Ishikawa (cell line): ENCODE measurements at regions not wholly inside any gene's neighbourhood (a gene's known extent, or its start where the extent isn't known, plus 50 kb on each side); places are given as distances from the start of the nearest gene placed in this dataset.

Experiments used
- CEBPB ChIP-seq: IDR thresholded peaks from 2 replicates; pipeline ENCODE4 v1.6.1; 2012
- EP300 ChIP-seq: IDR thresholded peaks from 2 replicates; pipeline ENCODE4 v1.6.1; 2012; ENCODE audit warnings: borderline replicate concordance
- FOXM1 ChIP-seq: IDR thresholded peaks from 2 replicates; pipeline ENCODE4 v1.6.1; 2012; ENCODE audit warnings: low read depth, borderline replicate concordance
- MAX ChIP-seq: IDR thresholded peaks from 2 replicates; pipeline ENCODE4 v1.6.1; 2012
- NFIC ChIP-seq: IDR thresholded peaks from 2 replicates; pipeline ENCODE4 v1.6.1; 2012
- RAD21 ChIP-seq: IDR thresholded peaks from 2 replicates; pipeline ENCODE4 v1.6.1; 2012; ENCODE audit warnings: low read depth
- TAF1 ChIP-seq: IDR thresholded peaks from 2 replicates; pipeline ENCODE4 v1.6.1; 2012; ENCODE audit warnings: low read depth, mild to moderate bottlenecking
- TCF12 ChIP-seq: IDR thresholded peaks from 2 replicates; pipeline ENCODE4 v1.6.1; 2012; ENCODE audit warnings: low read depth
- TEAD4 ChIP-seq: IDR thresholded peaks from 2 replicates; pipeline ENCODE4 v1.6.1; 2012
- YY1 ChIP-seq: IDR thresholded peaks from 2 replicates; pipeline ENCODE4 v1.6.1; 2012; ENCODE audit warnings: low read depth
- TF ChIP-seq, protein P1 (sequence below): IDR thresholded peaks from 2 replicates; pipeline ENCODE4 v1.6.1; 2012; ENCODE audit warnings: low read depth, mild to moderate bottlenecking

DNA sequence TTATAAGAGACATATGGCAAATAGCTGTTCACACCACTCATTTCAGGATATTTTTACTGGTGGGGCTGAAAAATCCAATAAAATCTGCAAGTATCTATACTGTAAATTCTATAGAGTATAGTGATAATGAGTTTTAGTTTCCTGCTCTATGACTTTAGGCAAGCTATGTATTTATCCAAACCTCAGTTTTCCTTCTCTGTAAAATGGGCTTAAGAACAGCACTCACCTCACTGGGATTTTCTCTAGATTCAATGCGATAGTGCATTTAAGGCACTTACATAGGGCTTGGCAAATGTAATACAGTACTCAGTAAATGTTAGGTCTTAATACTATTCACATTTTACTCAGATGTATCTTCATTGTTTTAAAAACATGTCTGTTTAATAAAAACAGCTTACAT lies 168.7 kb downstream of the ATG4C start:
- TF ChIP-seq CEBPB = no peak
- no peak for TF ChIP-seq EP300
- TF ChIP-seq MAX = no peak
- TF ChIP-seq, protein P1, sequence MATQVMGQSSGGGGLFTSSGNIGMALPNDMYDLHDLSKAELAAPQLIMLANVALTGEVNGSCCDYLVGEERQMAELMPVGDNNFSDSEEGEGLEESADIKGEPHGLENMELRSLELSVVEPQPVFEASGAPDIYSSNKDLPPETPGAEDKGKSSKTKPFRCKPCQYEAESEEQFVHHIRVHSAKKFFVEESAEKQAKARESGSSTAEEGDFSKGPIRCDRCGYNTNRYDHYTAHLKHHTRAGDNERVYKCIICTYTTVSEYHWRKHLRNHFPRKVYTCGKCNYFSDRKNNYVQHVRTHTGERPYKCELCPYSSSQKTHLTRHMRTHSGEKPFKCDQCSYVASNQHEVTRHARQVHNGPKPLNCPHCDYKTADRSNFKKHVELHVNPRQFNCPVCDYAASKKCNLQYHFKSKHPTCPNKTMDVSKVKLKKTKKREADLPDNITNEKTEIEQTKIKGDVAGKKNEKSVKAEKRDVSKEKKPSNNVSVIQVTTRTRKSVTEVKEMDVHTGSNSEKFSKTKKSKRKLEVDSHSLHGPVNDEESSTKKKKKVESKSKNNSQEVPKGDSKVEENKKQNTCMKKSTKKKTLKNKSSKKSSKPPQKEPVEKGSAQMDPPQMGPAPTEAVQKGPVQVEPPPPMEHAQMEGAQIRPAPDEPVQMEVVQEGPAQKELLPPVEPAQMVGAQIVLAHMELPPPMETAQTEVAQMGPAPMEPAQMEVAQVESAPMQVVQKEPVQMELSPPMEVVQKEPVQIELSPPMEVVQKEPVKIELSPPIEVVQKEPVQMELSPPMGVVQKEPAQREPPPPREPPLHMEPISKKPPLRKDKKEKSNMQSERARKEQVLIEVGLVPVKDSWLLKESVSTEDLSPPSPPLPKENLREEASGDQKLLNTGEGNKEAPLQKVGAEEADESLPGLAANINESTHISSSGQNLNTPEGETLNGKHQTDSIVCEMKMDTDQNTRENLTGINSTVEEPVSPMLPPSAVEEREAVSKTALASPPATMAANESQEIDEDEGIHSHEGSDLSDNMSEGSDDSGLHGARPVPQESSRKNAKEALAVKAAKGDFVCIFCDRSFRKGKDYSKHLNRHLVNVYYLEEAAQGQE = no peak
- no peak for TF ChIP-seq TAF1
- TF ChIP-seq NFIC = no peak
- no peak for TF ChIP-seq RAD21
- TF ChIP-seq YY1 = no peak
- TF ChIP-seq TEAD4 = no peak
- TF ChIP-seq FOXM1 = no peak
- TF ChIP-seq TCF12 = no peak
